CD4-positive, alpha-beta T cell treated with Interleukin-17A for 4 hours (primary cell): ENCODE measurements at regions not wholly inside any gene's neighbourhood (a gene's known extent, or its start where the extent isn't known, plus 50 kb on each side); places are given as distances from the start of the nearest gene placed in this dataset.
"Not testable (repeated sequence)": the region's sequence is repeated elsewhere in the genome, so short reads cannot be mapped to it uniquely, and the experiment has no call there.

Source experiments
- DNase-seq: peaks from one replicate; pipeline ENCODE4 v3.0.0-alpha.2; 2020; ENCODE audit warnings: mixed read lengths

DNA sequence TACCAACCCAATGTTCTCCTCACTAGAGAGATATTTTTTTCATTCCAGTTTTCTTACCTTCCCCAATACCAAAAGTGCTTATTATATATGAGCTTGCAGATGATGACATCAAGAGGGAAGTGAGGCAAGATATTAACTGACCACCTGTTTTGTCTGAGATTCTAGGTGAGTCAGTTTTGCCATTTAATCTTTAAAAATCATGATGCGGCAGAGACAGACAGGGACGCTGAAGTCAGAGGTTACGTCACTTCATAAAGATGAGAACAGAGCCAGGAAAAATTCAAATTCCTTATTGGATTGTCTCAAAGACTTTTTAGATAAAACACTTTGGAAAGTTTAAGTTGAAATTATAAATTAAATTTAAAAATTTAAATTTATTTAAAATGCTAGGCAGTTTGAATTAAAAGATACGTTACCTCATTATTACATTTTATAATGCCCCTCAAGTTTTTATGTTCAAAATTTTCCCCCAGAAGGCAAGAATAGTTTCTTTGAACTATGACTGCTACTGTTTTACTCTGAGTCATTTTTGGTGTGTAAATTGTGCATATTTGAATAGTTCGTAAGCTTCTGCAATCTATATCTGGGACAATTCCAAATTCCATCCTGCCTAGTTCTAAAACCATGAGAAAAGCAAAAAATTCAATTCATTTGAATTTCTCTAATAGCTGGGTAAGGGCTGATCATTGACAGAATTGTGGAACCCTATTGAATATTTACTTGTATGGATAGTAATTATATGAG lies 839.6 kb upstream of the GOT2 start:
- DNase-seq, result no peak

DNA sequence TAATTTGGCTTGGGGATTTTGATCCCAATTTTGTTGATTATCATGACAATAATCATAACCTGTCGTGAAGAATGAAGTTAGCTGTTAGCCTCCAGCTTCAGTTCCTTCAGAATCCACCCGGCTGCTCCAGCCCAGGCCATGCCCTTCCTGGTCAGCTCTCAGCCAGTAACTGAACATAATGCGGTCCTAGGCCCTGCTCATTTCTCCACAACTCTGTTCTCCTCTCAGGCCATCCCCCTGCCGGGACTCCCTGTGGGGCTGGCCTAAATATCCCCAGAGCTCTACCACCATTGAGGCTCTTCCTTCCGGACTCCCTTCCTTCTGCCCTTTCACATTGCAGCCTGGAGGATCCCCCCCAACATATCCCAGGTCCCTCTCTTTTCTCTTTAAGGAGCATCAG lies 833.4 kb upstream of the GOT2 start:
- no peak for DNase-seq

DNA sequence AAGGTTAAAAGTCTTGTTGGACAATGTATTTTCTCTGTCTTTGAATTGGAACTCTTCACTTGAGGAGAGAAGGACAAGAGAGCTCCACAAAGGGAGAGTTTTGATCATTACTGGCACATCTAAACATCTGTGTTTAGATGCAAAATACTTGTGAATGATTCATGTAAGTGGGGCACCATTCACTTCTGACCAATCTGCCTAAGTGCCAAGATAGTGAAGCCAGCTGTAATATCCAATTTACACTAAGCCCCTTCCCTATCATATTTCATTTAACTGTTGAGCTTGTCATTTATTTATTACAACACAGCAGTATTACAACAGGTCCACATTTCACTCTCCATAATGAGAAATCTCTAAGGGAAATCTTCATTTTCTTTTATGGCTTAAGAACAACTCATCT lies 832.3 kb upstream of the GOT2 start:
- DNase-seq, result no peak

DNA sequence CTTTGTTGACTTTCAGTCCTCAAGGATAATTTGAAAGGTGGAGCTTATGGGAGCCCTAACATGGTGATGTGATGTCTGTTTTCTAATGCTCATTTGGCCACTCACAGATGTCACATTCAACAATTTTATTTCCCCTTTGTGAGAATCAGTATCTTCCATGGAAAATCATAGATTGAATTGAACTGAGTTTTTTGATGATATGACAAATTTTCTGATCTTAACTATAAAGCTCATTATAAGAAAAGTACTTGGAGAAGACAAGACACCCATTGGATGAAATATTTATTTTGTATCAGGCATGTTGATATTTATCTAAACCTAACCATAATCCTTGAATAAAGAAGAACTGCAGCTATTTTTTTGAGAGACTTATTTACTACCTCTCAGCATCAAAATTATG lies 824.6 kb upstream of the GOT2 start:
- no peak for DNase-seq

DNA sequence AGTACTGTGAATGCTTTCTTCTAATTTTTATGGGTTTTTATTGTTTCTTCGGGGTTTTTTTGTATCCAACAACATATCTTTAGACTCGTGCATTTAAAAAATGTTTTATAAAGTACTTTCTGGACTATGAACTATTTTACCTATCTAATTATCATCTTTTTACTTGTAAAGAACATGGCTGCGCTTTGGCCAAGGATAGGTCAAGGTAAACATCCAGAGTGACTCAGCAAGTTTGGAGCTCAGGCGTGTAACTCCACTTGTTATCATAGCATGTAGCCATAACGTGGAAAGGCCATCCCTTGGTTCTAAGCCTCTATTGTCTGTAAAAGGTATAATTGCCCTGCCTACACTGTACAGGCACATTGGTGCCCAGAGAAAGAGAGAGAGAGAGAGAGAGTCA lies 818.0 kb upstream of the GOT2 start:
- no peak for DNase-seq

DNA sequence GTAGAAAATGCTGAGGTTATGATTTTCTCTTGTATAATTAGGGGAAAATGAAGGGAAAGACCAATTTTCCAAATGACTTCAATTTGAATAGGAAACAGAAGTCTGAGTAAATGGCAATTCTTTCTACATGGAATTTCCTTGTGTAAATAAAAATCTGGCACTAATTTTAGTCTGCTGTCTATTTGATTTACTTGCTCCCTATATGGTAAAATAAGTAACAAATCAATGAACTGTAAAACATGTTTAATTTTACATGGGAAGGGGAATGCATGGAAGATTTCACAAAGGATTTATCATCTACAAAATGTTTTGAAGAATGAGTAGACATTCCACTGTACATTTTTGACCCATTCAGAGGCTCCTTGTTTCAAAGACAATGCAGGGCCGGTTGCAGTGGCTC lies 811.6 kb upstream of the GOT2 start:
- DNase-seq, result no peak

DNA sequence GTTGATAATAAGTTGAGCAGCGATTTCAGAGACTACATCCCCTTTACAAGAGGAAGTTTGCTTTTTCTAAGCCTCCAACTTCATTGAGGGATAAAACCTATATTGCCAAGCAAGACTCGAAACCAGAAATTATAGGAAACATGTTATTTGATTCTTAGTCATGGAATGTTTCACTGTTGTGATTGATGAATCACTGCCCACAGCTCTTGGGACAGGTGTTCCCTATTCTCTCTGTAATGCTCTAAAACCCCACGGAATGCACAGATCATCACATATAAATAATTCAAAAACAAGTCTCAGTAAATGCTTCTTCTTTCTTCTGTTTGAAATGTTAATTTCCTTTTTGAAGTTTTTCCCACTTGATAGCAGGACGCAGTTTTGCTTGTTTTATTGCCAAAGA lies 809.5 kb upstream of the GOT2 start:
- no peak for DNase-seq

DNA sequence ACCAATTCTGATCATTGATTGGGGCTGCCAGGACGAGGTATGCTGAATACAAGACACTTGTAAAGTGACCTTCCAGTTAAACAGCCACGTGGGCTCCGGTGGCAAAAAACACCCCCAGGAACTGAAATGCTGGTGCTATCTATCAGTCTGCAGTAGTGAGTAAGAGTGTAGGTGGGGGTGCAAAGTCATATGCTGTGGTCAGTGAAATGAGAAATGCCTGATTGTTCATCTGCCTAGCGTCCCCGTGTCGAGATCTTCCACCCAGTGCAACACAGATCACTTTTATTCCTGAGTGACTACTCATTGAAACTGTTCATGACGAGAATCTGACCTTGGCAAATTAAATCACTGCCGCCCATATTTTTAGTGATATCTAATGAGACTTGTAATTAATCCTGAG lies 806.5 kb upstream of the GOT2 start:
- no peak for DNase-seq

DNA sequence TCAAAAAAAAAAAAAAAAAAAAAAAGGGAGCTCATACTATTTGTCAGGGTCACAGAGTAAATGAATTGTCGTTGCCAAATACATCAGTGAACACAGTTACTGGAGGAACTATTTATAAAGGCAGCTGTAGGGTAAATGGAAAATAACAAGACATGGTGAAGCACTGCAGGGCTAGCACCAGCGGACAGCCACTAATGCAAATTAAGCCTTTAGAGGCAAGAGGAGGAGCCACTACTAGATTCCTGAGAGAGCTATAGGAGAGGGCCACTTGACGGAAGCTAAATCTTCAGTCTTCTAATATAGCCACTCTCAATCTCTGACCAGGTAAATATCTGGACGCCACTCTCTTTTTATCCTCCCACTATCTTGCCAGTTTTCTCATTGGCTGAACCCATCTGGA lies 801.2 kb upstream of the GOT2 start:
- no peak for DNase-seq

DNA sequence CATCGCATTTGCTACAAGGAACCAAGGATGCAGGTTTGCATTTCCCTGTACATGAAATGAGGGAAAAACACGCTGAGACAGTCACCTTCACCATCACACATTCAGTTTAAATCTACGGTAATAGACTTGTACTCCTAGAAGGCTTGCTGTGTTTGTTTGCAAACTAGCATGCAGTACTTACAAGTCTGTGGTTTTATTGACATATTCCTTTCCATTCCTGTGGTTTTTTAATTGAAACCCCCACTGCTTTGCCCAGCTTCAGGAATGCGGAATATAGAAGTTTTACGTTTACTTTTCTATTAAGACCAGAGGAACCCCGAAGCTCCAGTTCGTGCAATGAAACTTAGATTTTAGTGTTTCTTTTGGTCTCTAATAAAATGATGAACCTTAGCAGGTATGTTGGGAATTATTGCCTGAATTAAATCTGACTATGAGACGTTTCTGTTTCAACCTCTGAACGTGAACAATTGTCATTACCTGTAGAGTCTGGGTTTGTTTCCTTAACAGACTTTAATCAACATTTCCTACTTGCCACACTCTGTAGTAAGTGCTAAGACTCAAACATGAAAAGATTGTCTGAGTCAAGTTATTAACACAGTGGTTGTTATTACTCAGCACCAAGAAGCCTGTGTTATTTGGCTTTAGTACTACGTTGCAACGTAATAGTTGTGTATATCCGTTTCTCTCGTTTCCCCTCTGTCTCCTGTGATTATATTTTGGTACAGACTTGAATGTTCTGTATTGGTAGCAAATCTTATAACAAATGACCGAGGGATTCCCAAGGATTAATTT lies 793.3 kb upstream of the GOT2 start:
- no peak for DNase-seq

DNA sequence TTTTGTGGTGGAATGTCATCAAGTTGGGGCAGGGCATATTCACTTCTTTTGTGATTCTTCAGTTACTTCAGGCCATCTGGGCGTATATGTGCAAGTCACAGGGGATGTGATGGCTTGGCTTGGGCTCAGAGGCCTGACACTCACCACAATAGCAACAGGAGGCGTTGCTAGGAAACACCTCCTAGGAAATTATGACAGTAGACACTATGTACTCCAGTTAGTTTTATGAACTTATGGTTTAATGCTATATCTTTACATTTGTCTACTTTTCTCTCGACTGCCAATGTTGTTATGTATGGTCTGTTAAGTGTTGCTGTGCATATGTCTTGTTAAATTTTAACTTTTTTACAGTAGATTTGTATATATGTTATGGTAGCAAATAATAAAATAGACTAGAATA lies 788.7 kb upstream of the GOT2 start:
- no peak for DNase-seq

DNA sequence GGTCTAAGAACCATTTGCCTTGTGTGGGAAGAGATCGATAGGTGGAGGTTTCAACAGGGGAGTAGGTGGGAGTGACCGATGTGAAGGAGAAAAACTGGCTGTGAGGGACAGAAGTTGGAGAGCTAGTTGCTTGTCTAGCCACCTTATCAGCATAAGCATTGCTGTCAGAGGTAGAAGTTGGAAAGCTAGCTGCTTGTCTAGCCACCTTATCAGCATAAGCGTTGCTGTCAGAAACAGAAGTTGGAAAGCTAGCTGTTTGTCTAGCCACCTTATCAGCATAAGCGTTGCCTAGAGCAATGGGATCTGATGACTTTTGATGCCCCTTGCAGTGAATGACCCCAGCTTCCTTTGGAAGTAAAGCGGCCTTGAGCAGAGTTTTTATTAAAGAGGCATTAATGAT lies 784.6 kb upstream of the GOT2 start:
- DNase-seq, result not testable (repeated sequence)

DNA sequence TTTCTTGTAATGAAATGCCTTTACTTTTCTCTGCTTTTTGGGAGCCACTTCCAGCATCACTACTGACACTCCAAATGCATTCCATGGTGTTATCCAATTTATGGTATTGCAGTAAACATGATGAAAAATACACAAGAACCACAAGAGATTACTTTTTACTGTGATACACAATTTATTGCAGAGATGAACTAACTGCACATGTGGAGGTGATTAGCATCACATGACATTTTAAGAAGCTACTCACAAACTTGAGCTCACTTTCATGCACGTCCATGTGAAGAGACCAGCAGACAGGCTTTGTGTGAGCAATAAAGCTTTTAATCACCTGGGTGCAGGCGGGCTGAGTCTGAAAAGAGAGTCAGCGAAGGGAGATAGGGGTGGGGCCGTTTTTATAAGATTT lies 780.5 kb upstream of the GOT2 start:
- no peak for DNase-seq

DNA sequence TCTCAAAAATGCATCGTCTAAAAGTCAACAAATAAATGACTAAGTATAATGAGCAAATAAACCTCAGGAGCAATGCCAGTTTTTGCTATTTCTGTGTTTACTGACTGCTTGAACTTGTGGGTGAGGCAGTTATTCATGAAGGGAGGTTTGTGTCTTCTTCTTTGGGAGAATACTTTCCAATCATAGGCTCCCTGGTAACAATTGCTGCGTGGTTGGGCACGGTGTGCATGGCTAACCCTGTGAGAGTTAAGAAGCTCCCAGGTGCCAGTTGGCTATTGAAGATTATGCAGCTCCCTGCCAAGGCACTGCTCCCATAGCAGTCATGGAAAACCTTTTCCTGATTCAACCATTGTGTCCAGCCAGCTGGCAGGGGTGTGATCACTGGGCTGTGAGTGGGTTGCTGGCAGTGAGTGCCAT lies 775.9 kb upstream of the GOT2 start:
- DNase-seq, result no peak

DNA sequence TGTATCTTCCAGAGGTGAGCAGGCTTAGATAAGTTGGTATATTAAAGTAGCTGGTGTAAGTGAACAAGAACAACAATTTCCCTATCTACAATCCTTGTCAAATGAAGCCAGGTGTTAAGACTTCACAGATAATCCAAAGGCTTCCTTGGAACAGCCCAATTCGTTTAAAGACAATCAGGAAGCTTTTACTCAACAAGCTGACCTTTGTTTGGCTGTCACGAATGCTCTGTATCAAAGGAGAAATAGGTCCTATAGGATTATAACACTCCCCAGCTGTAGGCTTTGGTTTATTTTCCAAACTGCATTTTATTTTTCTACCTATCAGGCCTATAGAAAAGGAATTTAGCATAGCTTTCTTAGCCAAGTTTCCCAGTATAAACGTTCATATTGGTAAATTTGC lies 766.5 kb upstream of the GOT2 start:
- no peak for DNase-seq

DNA sequence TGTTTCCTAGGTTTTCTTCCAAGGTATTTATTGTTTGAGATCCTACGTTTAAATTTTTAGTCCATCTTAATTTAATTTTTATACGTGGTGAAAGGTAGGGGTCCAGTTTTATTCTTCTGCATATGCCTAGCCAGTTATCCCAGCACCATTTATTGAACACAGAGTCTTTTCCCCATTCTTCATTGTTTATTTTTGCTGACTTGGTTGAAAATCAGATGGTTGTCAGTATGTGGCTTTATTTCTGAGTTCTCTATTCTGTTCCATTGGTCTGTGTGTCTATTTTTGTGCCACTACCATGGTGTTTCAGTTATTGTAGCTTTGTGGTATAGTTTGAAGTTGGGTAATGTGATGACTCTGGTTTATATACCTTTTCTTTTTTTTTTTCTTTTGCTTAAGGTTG lies 753.0 kb upstream of the GOT2 start:
- DNase-seq, result no peak

DNA sequence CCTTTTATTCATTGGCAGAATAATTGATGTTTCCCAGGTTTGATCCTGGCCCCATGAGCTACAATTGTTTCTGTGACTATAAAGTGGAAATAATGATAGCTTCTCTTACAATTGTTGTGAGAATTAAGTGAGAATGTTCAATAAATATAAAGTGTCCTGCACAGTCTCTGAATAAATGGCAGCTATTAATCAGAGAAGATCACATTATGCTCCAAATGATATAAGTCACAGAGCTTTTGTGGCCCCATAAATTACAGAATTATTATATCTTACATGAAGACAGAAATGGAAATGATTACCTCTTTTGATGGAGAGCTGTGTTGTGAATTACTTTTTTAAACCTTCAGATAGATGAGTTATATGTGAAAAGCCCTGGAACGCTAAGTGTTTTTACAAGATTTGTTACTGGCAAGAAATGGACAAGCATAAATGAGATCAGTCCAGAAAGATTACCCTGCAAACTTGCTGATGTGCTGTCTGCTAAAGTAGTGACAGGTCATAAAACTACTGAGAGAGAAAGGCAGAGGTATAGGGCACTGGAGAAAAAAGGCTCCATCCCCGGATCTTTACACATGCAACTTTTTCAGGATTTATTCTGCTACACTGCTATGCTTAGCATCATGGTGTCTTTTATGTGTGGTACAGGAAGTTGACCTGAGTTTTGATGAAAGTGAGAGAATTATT lies 750.9 kb upstream of the GOT2 start:
- DNase-seq, result no peak

DNA sequence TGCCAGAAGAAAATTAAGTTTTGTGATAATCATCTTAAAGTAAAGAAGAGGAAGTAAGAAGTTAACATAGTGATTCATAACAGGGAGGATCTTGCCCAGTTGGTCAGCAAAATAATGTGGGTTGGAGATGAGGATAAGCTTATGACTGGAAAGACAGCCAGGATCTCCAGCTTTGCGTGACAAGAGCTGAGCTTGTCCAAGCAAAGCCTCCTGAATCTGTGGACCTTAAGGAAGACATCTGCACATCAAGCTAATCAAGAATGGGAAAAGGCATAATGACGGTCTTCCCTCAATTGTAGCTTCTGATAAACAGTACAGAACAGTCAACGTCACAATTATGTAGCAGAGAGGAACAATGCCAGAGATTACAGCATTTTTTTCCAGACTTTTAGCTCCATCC lies 744.7 kb upstream of the GOT2 start:
- DNase-seq, result no peak

DNA sequence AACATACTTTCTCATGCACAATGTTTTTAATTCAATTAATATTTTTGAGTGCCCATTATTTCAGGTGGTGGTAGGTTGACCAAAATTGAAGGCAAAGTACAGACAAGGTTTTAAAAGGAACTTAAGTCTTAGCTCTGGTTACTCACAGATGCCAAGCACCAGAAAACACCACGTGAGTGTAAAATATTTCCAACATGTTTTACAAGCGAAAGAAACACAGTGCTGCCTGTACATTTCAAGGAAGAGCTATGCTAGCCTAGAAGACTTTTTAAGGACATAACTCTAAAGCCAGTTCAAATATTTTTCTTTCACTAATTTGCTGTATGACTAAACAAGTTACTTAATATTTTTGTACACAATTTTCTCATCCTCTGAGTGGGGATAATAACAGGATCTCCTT lies 736.4 kb upstream of the GOT2 start:
- DNase-seq, result no peak

DNA sequence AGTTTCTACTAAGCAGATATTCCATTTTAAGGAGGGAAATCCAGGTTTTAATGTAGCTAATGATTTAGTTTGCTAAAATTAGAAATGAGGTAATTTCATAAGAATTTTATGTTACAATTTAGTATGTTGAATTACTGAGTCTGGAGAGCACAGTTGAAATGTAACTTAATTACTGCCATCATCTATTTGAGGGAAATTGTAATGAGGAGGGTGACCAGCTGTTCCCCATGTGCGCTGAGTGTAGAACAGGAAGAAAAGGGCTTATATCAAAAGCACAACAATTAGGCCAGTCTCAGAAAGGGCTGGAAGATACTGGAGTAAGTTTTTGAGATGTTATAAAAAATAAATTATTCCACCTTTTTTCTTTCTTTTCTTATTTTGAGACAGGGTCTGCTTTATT lies 735.1 kb upstream of the GOT2 start:
- no peak for DNase-seq

DNA sequence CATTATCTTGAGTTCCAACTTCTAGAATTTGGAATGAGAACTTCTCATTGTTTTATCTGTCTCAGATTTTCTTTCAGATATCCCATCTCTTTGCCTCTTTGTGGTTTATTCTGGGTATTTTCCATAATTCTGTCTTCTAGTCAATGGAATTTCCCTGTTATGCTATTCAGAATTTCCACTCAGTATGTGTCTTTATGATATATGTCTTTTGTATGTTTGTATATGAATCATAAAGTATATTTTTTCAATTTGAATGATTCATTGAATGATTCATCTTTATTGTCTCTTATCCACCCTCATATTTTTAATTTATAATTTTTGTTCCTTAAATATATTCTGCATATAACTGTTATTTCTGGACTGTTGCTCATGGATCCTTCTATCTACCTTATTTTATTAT lies 729.7 kb upstream of the GOT2 start:
- DNase-seq, result no peak

DNA sequence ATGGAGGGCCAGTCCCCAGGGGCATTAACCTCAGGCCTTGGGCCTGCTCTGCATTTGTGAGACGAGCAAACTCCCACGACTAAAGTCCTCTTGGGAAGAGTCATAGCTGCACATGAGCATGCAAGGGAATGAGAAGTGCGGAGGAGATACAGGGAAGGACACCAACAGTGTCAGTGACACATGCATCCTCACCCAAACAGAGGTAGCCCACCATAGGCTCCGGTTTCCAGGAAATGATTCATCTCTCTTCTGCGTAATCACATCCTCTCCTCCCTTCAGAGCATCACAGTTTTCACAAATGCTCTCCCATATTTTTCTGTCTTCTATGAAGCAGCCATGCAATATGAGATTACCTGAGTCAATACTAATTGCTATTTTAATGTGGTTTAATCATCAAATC lies 725.7 kb upstream of the GOT2 start:
- no peak for DNase-seq

DNA sequence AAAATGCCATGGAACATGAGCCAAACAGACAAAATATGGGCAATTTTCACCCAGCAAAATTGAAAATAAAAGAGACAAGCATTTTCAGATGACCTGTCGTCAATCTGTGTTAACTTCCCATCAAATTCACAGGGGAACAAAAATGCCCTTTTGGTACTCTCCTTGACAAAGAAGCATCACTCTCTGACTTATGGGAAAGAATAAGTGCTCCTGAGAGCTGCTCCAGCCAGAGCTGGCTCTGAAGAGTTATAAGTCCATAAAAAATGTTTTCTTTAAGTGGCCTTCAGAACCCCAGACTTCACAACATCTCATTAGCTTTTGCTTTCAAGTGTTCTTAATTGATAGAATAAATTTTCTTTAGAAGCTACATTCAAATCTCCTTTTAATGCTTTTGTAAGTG lies 721.4 kb upstream of the GOT2 start:
- no peak for DNase-seq

DNA sequence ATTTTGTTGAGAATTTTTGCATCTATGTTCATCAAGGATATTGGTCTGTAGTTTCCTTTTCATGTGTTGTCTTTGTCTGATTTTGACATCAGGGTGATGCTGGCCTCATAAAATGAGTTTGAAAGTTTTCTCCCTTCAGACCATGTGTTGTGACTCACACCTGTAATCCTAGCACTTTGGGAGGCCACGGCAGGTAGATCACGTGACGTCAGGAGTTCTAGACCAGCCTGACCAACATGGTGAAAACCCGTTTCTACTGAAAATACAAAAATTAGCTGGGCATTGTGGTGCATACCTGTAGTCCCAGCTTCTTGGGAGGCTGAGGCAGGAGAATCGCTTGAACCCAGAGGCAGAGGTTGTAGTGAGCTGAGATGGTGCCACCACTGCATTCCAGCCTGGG lies 716.4 kb upstream of the GOT2 start:
- not testable (repeated sequence) for DNase-seq
